Mesenchymal stem cell (in vitro differentiated cells and primary cell): ENCODE measurements at regions not wholly inside any gene's neighbourhood (a gene's known extent, or its start where the extent isn't known, plus 50 kb on each side); places are given as distances from the start of the nearest gene placed in this dataset.

Experiments
- DNase-seq: peaks from one replicate; pipeline ENCODE4 v3.0.0-alpha.2; 2013
- H2AFZ ChIP-seq: one replicate; pipeline ENCODE4 v1.6.1; 2013; ENCODE audit warnings: low read depth, mild to moderate bottlenecking, control low read depth, inconsistent platforms, low read length, moderate library complexity
- H2AK5ac ChIP-seq: 2 replicates; pipeline ENCODE4 v1.6.1; 2013; ENCODE audit warnings: low read length, moderate library complexity, mild to moderate bottlenecking, inconsistent platforms; ENCODE audit not compliant: severe bottlenecking
- H2BK120ac ChIP-seq: one replicate; pipeline ENCODE4 v1.6.1; 2013; ENCODE audit warnings: low read depth, mild to moderate bottlenecking, inconsistent platforms, low read length, moderate library complexity
- H2BK12ac ChIP-seq, 2 experiments: one replicate each; pipeline ENCODE4 v1.6.1; 2013; ENCODE audit warnings: inconsistent platforms in 2 of 2, low read length in 2 of 2, mild to moderate bottlenecking in 2 of 2, moderate library complexity in 2 of 2, control low read depth in 1 of 2
- H2BK15ac ChIP-seq: one replicate; pipeline ENCODE4 v1.6.1; 2013; ENCODE audit warnings: mild to moderate bottlenecking, low read depth, inconsistent platforms; ENCODE audit not compliant: poor library complexity, severe bottlenecking
- H2BK5ac ChIP-seq: 2 replicates; pipeline ENCODE4 v1.6.1; 2013; ENCODE audit warnings: low read depth, mild to moderate bottlenecking, low read length, control low read depth, inconsistent platforms; ENCODE audit not compliant: poor library complexity, severe bottlenecking
- H3K14ac ChIP-seq, 2 experiments: one replicate each; pipeline ENCODE4 v1.6.1; 2013; ENCODE audit warnings: inconsistent platforms in 2 of 2, low read length in 2 of 2, control low read depth in 1 of 2, mild to moderate bottlenecking in 1 of 2, moderate library complexity in 1 of 2
- H3K18ac ChIP-seq, 2 experiments: one replicate each; pipeline ENCODE4 v1.6.1; 2013; ENCODE audit warnings: inconsistent platforms in 2 of 2, low read length in 2 of 2, control low read depth in 1 of 2, low read depth in 1 of 2, mild to moderate bottlenecking in 1 of 2
- H3K23ac ChIP-seq, 2 experiments: one replicate each; pipeline ENCODE4 v1.6.1; 2013; ENCODE audit warnings: inconsistent platforms in 2 of 2, low read length in 2 of 2, mild to moderate bottlenecking in 2 of 2, moderate library complexity in 2 of 2, control low read depth in 1 of 2
- H3K27ac ChIP-seq: 2 replicates; pipeline ENCODE4 v1.5.1; 2013; ENCODE audit warnings: mild to moderate bottlenecking, moderate library complexity, low read length, control low read depth, inconsistent platforms; ENCODE audit not compliant: poor library complexity, severe bottlenecking
- H3K27me3 ChIP-seq, 2 experiments: 2 replicates each; pipeline versions ENCODE4 v1.6.1 to v1.7.0; 2013; ENCODE audit warnings: low read length in 2 of 2, mild to moderate bottlenecking in 2 of 2, moderate library complexity in 2 of 2, control low read depth in 1 of 2, inconsistent platforms in 1 of 2; ENCODE audit not compliant: control insufficient read depth in 1 of 2, insufficient read depth in 1 of 2
- H3K36me3 ChIP-seq, 2 experiments: 2 replicates each; pipeline versions ENCODE4 v1.6.1 to v1.7.0; 2013; ENCODE audit warnings: low read length in 2 of 2, control low read depth in 1 of 2, inconsistent platforms in 1 of 2, low read depth in 1 of 2, mild to moderate bottlenecking in 1 of 2; ENCODE audit not compliant: insufficient read depth in 2 of 2, control insufficient read depth in 1 of 2
- H3K4ac ChIP-seq, 2 experiments: one replicate each; pipeline ENCODE4 v1.6.1; 2013; ENCODE audit warnings: inconsistent platforms in 2 of 2, low read length in 2 of 2, mild to moderate bottlenecking in 2 of 2, moderate library complexity in 2 of 2, control low read depth in 1 of 2, low read depth in 1 of 2
- H3K4me1 ChIP-seq: 2 replicates; pipeline ENCODE4 v1.6.1; 2013; ENCODE audit warnings: low read depth, low read length, control low read depth; ENCODE audit not compliant: control insufficient read depth, insufficient read depth
- H3K4me2 ChIP-seq: 2 replicates; pipeline ENCODE4 v1.6.1; 2013; ENCODE audit warnings: low read length, mild to moderate bottlenecking, inconsistent platforms; ENCODE audit not compliant: poor library complexity, severe bottlenecking
- H3K4me3 ChIP-seq, 2 experiments: 2 replicates each; pipeline versions ENCODE4 v1.5.1 to v1.7.0; 2013; ENCODE audit warnings: low read length in 2 of 2, mild to moderate bottlenecking in 2 of 2, control low read depth in 1 of 2, low read depth in 1 of 2; ENCODE audit not compliant: insufficient read depth in 1 of 2
- H3K79me1 ChIP-seq: replicated peaks from 2 replicates; pipeline ENCODE4 v1.6.1; 2013; ENCODE audit warnings: mild to moderate bottlenecking, control low read depth, low read length, inconsistent platforms; ENCODE audit not compliant: poor library complexity, severe bottlenecking
- H3K9ac ChIP-seq: 2 replicates; pipeline ENCODE4 v1.7.0; 2013; ENCODE audit warnings: mild to moderate bottlenecking, low read length, moderate library complexity
- H3K9me3 ChIP-seq: 2 replicates; pipeline ENCODE4 v1.7.0; 2013; ENCODE audit warnings: mild to moderate bottlenecking, low read length; ENCODE audit not compliant: control insufficient read depth
- H4K8ac ChIP-seq: one replicate; pipeline ENCODE4 v1.6.1; 2013; ENCODE audit warnings: inconsistent platforms, mild to moderate bottlenecking, low read length, moderate library complexity
- H4K91ac ChIP-seq: one replicate; pipeline ENCODE4 v1.6.1; 2013; ENCODE audit warnings: mild to moderate bottlenecking, low read length, inconsistent platforms
- WGBS: methylation state at CpG from one replicate; pipeline ENCODE4 v1.1.7; 2013; ENCODE audit warnings: mixed read lengths; 5-methylcytosine and 5-hydroxymethylcytosine counted together

- DNase-seq, result no peak
- no peak overlapping the region for H2AFZ ChIP-seq
- no peaks in the 10 kb centered on the region for H3K79me1 ChIP-seq
- no peak overlapping the region for H3K27ac ChIP-seq
- H3K4me2 ChIP-seq, result no peak overlapping the region
- H2BK120ac ChIP-seq, result no peak overlapping the region
- peaks cover 7% of the 10 kb centered on the region for H3K9me3 ChIP-seq
- H3K23ac ChIP-seq, result no peak overlapping the region
- 71% methylated on average over 3 of the region's 4 CpGs for WGBS
- H4K91ac ChIP-seq, result no peak overlapping the region
- H3K4me1 ChIP-seq, result no peaks in the 10 kb centered on the region
- H3K9ac ChIP-seq, result no peak overlapping the region
- H2AK5ac ChIP-seq, result no peak overlapping the region
- H2BK12ac ChIP-seq, result no peak overlapping the region
- no peak overlapping the region for H4K8ac ChIP-seq
- no peak overlapping the region for H3K14ac ChIP-seq
- no peaks in the 10 kb centered on the region for H3K27me3 ChIP-seq
- no peak overlapping the region for H3K18ac ChIP-seq
- H2BK15ac ChIP-seq, result no peak overlapping the region
- no peak overlapping the region for H3K4ac ChIP-seq
- no peaks in the 10 kb centered on the region for H3K36me3 ChIP-seq
- no peak overlapping the region for H3K4me3 ChIP-seq
- H2BK5ac ChIP-seq, result no peak overlapping the region
Measured at GRCh38 chr2:83587309-83587708, 871.8 kb downstream of the SUCLG1 start.

GRCh38 chr2:83585250-83585649 is 873.8 kb downstream of the SUCLG1 start:
- no peak overlapping the region for H2AFZ ChIP-seq
- no peak overlapping the region for H3K4me3 ChIP-seq
- H3K18ac ChIP-seq, result no peak overlapping the region
- H4K8ac ChIP-seq, result no peak overlapping the region
- no peaks in the 10 kb centered on the region for H3K79me1 ChIP-seq
- no peak overlapping the region for H3K4me2 ChIP-seq
- H2BK120ac ChIP-seq, result no peak overlapping the region
- no peak overlapping the region for H3K23ac ChIP-seq
- H3K9me3 ChIP-seq, result peaks cover 7% of the 10 kb centered on the region
- H4K91ac ChIP-seq, result no peak overlapping the region
- no peaks in the 10 kb centered on the region for H3K27me3 ChIP-seq
- no peak overlapping the region for H3K4ac ChIP-seq
- H3K9ac ChIP-seq, result no peak overlapping the region
- H2BK15ac ChIP-seq, result no peak overlapping the region
- H3K14ac ChIP-seq, result no peak overlapping the region
- no peak for DNase-seq
- no peaks in the 10 kb centered on the region for H3K36me3 ChIP-seq
- no peak overlapping the region for H2BK5ac ChIP-seq
- H2BK12ac ChIP-seq, result no peak overlapping the region
- no peak overlapping the region for H2AK5ac ChIP-seq
- H3K27ac ChIP-seq, result peak overlapping the region; percentile 58
- H3K4me1 ChIP-seq, result no peaks in the 10 kb centered on the region
- no CpG with 5 or more reads among the region's 2 CpGs for WGBS

GRCh38 chr2:83584672-83585071 is 874.4 kb downstream of the SUCLG1 start:
- Histone ChIP-seq H4K91ac (no peak overlapping the region), H2AK5ac (no peak overlapping the region), H2BK120ac (no peak overlapping the region), H3K9me3 (peaks cover 7% of the 10 kb centered on the region), H2BK5ac (no peak overlapping the region), H3K36me3 (no peaks in the 10 kb centered on the region), H2BK12ac (no peak overlapping the region), H3K4ac (no peak overlapping the region), H3K18ac (no peak overlapping the region), H3K14ac (no peak overlapping the region), H4K8ac (no peak overlapping the region), H3K9ac (no peak overlapping the region), H3K23ac (no peak overlapping the region), H3K79me1 (no peaks in the 10 kb centered on the region), H3K27ac (peak overlapping the region; percentile 58), H3K4me3 (no peak overlapping the region), H3K4me1 (no peaks in the 10 kb centered on the region), H2BK15ac (no peak overlapping the region), H3K4me2 (no peak overlapping the region), H3K27me3 (no peaks in the 10 kb centered on the region), H2AFZ (no peak overlapping the region)
- WGBS, result 30% methylated on average over 3 of the region's 3 CpGs
- DNase-seq, result no peak

- H2BK12ac ChIP-seq, result no peak overlapping the region
- WGBS, result 17% methylated on average over 1 of the region's 4 CpGs
Measured at GRCh38 chr2:83582589-83582988, 876.5 kb downstream of the SUCLG1 start.

More at GRCh38 chr2:83582589-83582988, 876.5 kb downstream of the SUCLG1 start:
- Histone ChIP-seq H3K4ac (no peak overlapping the region), H2BK120ac (no peak overlapping the region), H2BK5ac (no peak overlapping the region), H2AFZ (no peak overlapping the region), H4K91ac (no peak overlapping the region), H3K4me2 (no peak overlapping the region), H3K36me3 (no peaks in the 10 kb centered on the region), H3K79me1 (no peaks in the 10 kb centered on the region), H3K27me3 (no peaks in the 10 kb centered on the region), H3K27ac (no peak overlapping the region), H3K18ac (no peak overlapping the region), H3K4me3 (no peak overlapping the region), H3K14ac (no peak overlapping the region), H3K9ac (no peak overlapping the region), H4K8ac (no peak overlapping the region), H2AK5ac (no peak overlapping the region), H3K4me1 (no peaks in the 10 kb centered on the region), H2BK15ac (no peak overlapping the region), H3K23ac (no peak overlapping the region), H3K9me3 (no peaks in the 10 kb centered on the region)
- no peak for DNase-seq
